GM23338 (cell line): ENCODE measurements at regions not wholly inside any gene's neighbourhood (a gene's known extent, or its start where the extent isn't known, plus 50 kb on each side); places are given as distances from the start of the nearest gene placed in this dataset.

Experiments used
- ATAC-seq: fragments of 200-7000 bp; cut with Tn5 transposase; 3 replicates; pipeline ENCODE4 v1.9.1; 2020
- DNase-seq: peaks from one replicate; pipeline ENCODE4 v3.0.0-alpha.2; 2015; ENCODE audit warnings: low spot score
- H2AFZ ChIP-seq: fragments of 200-600 bp; sonication (generic); 2 replicates; pipeline ENCODE4 v1.8.0; 2016; ENCODE audit warnings: antibody characterized with exemption, mild to moderate bottlenecking, moderate library complexity
- H3F3A ChIP-seq: fragments of 200-600 bp; sonication (generic); replicated peaks from 2 replicates; pipeline ENCODE4 v1.8.0; 2017; ENCODE audit warnings: antibody characterized with exemption, mixed run types, low read depth
- H3K27ac ChIP-seq: fragments of 200-600 bp; sonication (generic); 2 replicates; pipeline ENCODE4 v1.6.1; 2016; ENCODE audit warnings: low read depth
- H3K27me3 ChIP-seq: fragments of 200-600 bp; sonication (generic); 2 replicates; pipeline ENCODE4 v1.8.0; 2016; ENCODE audit warnings: mild to moderate bottlenecking, mixed run types, moderate library complexity; ENCODE audit not compliant: insufficient read depth
- H3K36me3 ChIP-seq: fragments of 200-600 bp; sonication (generic); 2 replicates; pipeline ENCODE4 v1.8.0; 2016; ENCODE audit warnings: mild to moderate bottlenecking; ENCODE audit not compliant: insufficient read depth
- H3K4me1 ChIP-seq: fragments of 200-600 bp; sonication (generic); 2 replicates; pipeline ENCODE4 v1.8.0; 2016; ENCODE audit warnings: mild to moderate bottlenecking, moderate library complexity; ENCODE audit not compliant: insufficient read depth
- H3K4me2 ChIP-seq: fragments of 200-600 bp; sonication (generic); 2 replicates; pipeline ENCODE4 v1.7.1; 2017; ENCODE audit warnings: mixed run types
- H3K4me3 ChIP-seq: fragments of 200-600 bp; sonication (generic); 2 replicates; pipeline ENCODE4 v1.6.1; 2016; ENCODE audit warnings: mixed run types
- H3K79me2 ChIP-seq: fragments of 200-600 bp; sonication (generic); replicated peaks from 2 replicates; pipeline ENCODE4 v1.8.0; 2017; ENCODE audit warnings: mild to moderate bottlenecking; ENCODE audit not compliant: insufficient read depth
- H3K9me2 ChIP-seq: fragments of 200-600 bp; sonication (generic); 2 replicates; pipeline ENCODE4 v1.8.0; 2017; ENCODE audit not compliant: insufficient read depth
- H4K20me1 ChIP-seq: fragments of 200-600 bp; sonication (generic); replicated peaks from 2 replicates; pipeline ENCODE4 v1.8.0; 2017; ENCODE audit warnings: mild to moderate bottlenecking; ENCODE audit not compliant: insufficient read depth
- H3K27ac Mint-ChIP-seq: 2 replicates; pipeline ENCODE4 v1.8.0; 2020; ENCODE audit warnings: inconsistent platforms, mild to moderate bottlenecking, moderate library complexity, mixed read lengths
- H3K27me3 Mint-ChIP-seq: 3 replicates; pipeline ENCODE4 v1.8.0; 2022; ENCODE audit warnings: low read depth, mild to moderate bottlenecking, moderate library complexity, mixed read lengths, inconsistent platforms; ENCODE audit not compliant: insufficient read depth, poor library complexity
- H3K36me3 Mint-ChIP-seq: 3 replicates; pipeline ENCODE4 v1.8.0; 2021; ENCODE audit warnings: low read depth, mild to moderate bottlenecking, inconsistent platforms, moderate library complexity, mixed read lengths
- H3K4me1 Mint-ChIP-seq: 3 replicates; pipeline ENCODE4 v1.8.0; 2020; ENCODE audit warnings: mild to moderate bottlenecking, inconsistent platforms, mixed read lengths
- H3K4me3 Mint-ChIP-seq: 3 replicates; pipeline ENCODE4 v1.8.0; 2021; ENCODE audit warnings: moderate library complexity, mild to moderate bottlenecking, inconsistent platforms, mixed read lengths
- H3K9me3 Mint-ChIP-seq: 3 replicates; pipeline ENCODE4 v1.8.0; 2020; ENCODE audit warnings: moderate library complexity, mild to moderate bottlenecking, inconsistent platforms, mixed read lengths
- CTCF ChIP-seq, 2 experiments: fragments of 200-600 bp in 1 of 2; sonication (generic) in 1 of 2; conservative IDR thresholded peaks; 2 replicates each; pipeline versions ENCODE4 v1.5.1 to v1.6.1; 2016 to 2017; ENCODE audit warnings: antibody characterized with exemption in 2 of 2, low read depth in 2 of 2, mild to moderate bottlenecking in 2 of 2, moderate library complexity in 1 of 2
- EZH2 ChIP-seq: fragments of 200-600 bp; sonication (generic); IDR thresholded peaks from one replicate; pipeline ENCODE4 v1.8.0; 2017; ENCODE audit warnings: antibody characterized with exemption, mild to moderate bottlenecking, low read depth; ENCODE audit not compliant: unreplicated experiment
- JUNB ChIP-seq: IDR thresholded peaks from one replicate; pipeline ENCODE4 v1.6.1; 2016; ENCODE audit warnings: antibody characterized with exemption; ENCODE audit not compliant: unreplicated experiment
- POLR2AphosphoS5 ChIP-seq: IDR thresholded peaks from 2 replicates; pipeline ENCODE4 v1.6.1; 2016; ENCODE audit warnings: antibody characterized with exemption, low read depth
- REST ChIP-seq: IDR thresholded peaks from one replicate; pipeline ENCODE4 v1.6.1; 2018; ENCODE audit warnings: antibody characterized with exemption; ENCODE audit not compliant: unreplicated experiment
- ZNF114 ChIP-seq: fragments of 250-450 bp; sonication (Bioruptor Pico); IDR thresholded peaks from 2 replicates; pipeline ENCODE4 v1.5.0; 2020; ENCODE audit warnings: mild to moderate bottlenecking, moderate library complexity
- ZNF331 ChIP-seq: fragments of 250-450 bp; sonication (Bioruptor Pico); IDR thresholded peaks from 2 replicates; pipeline ENCODE4 v1.5.0; 2020; ENCODE audit warnings: low read depth, mild to moderate bottlenecking, moderate library complexity

GRCh38 chr11:131064373-131064991, 148.2 kb upstream of the SNX19 start:
- Mint-ChIP-seq H3K9me3 (peaks cover 27% of the 10 kb centered on the region), H3K27me3 (peaks cover 7% of the 10 kb centered on the region), H3K27ac (no peak overlapping the region), H3K36me3 (peaks cover 18% of the 10 kb centered on the region), H3K4me3 (no peak overlapping the region), H3K4me1 (peaks cover 22% of the 10 kb centered on the region)
- Histone ChIP-seq H3K4me3 (no peak overlapping the region), H3K4me1 (peaks cover 16% of the 10 kb centered on the region), H4K20me1 (no peaks in the 10 kb centered on the region), H3K9me2 (peaks cover 18% of the 10 kb centered on the region), H3K79me2 (no peaks in the 10 kb centered on the region), H2AFZ (peak overlapping the region; percentile 15), H3K36me3 (no peaks in the 10 kb centered on the region), H3K4me2 (no peak overlapping the region), H3K27me3 (no peaks in the 10 kb centered on the region), H3F3A (no peaks in the 10 kb centered on the region), H3K27ac (no peak overlapping the region)
- TF ChIP-seq CTCF (conservative IDR thresholded peaks at IDR 0.05; ENCODE audit: low read depth in 2 of 2), result peak; percentile 96 to 99
- no peak for TF ChIP-seq POLR2AphosphoS5
- TF ChIP-seq ZNF331, result no peak
- DNase-seq (peak; percentile 95), ATAC-seq (peak; percentile 99)

GRCh38 chr11:131065435-131066413, 149.4 kb upstream of the SNX19 start:
- peaks cover 18% of the 10 kb centered on the region for H3K36me3 Mint-ChIP-seq
- H3K27me3 ChIP-seq, result no peaks in the 10 kb centered on the region
- no peak overlapping the region for H3K27ac Mint-ChIP-seq
- H3K36me3 ChIP-seq, result no peaks in the 10 kb centered on the region
- H3K9me2 ChIP-seq, result peaks cover 22% of the 10 kb centered on the region
- no peak overlapping the region for H3K27ac ChIP-seq
- peaks cover 27% of the 10 kb centered on the region for H3K9me3 Mint-ChIP-seq
- ATAC-seq (no peak), DNase-seq (peak; percentile 5)
- no peaks in the 10 kb centered on the region for H3F3A ChIP-seq
- no peak overlapping the region for H3K4me2 ChIP-seq
- H3K4me3 ChIP-seq, result no peak overlapping the region
- H2AFZ ChIP-seq, result no peak overlapping the region
- H3K4me3 Mint-ChIP-seq, result no peak overlapping the region
- H3K79me2 ChIP-seq, result no peaks in the 10 kb centered on the region
- H3K27me3 Mint-ChIP-seq, result peaks cover 7% of the 10 kb centered on the region
- no peaks in the 10 kb centered on the region for H4K20me1 ChIP-seq
- H3K4me1 Mint-ChIP-seq, result peaks cover 22% of the 10 kb centered on the region
- peaks cover 16% of the 10 kb centered on the region for H3K4me1 ChIP-seq
- no peak for TF ChIP-seq EZH2
- no peak for TF ChIP-seq JUNB
- no peak for TF ChIP-seq CTCF (conservative IDR thresholded peaks at IDR 0.05; ENCODE audit: low read depth in 2 of 2)
- TF ChIP-seq ZNF114 (CRISPR knock-in tag), result no peak
- TF ChIP-seq ZNF331, result no peak
- no peak for TF ChIP-seq REST
